ENCODE measurements at regions not wholly inside any gene's neighbourhood (a gene's known extent, or its start where the extent isn't known, plus 50 kb on each side); places are given as distances from the start of the nearest gene placed in this dataset.

GRCh38 chr7:131109011-131109758 is 218.5 kb upstream of the MKLN1 start:
- no peak for DNase-seq (ENCODE audit: low read depth)

- DNase-seq (ENCODE audit: low read depth), result peak; percentile 53
Measured at GRCh38 chr7:131109759-131110296, 217.8 kb upstream of the MKLN1 start.

GRCh38 chr7:131110297-131111080 is 217.2 kb upstream of the MKLN1 start:
- DNase-seq (ENCODE audit: low read depth), result no peak

GRCh38 chr7:131111081-131111576 is 216.5 kb upstream of the MKLN1 start:
- no peak for DNase-seq (ENCODE audit: low read depth)

GRCh38 chr7:131111792-131112191 is 215.9 kb upstream of the MKLN1 start:
- DNase-seq (ENCODE audit: low read depth), result no peak

- no peak for DNase-seq (ENCODE audit: low read depth)
Measured at GRCh38 chr7:131112431-131112830, 215.2 kb upstream of the MKLN1 start.

GRCh38 chr7:131115340-131115739 is 212.3 kb upstream of the MKLN1 start:
- DNase-seq (ENCODE audit: low read depth), result no peak

GRCh38 chr7:131117439-131117838 is 210.2 kb upstream of the MKLN1 start:
- no peak for DNase-seq (ENCODE audit: low read depth)

GRCh38 chr7:131119381-131119780 is 208.3 kb upstream of the MKLN1 start:
- DNase-seq (ENCODE audit: low read depth), result no peak

- DNase-seq (ENCODE audit: low read depth), result no peak
Measured at GRCh38 chr7:131122394-131122793, 205.3 kb upstream of the MKLN1 start.

- DNase-seq (ENCODE audit: low read depth), result no peak
Measured at GRCh38 chr7:131124001-131124629, 203.6 kb upstream of the MKLN1 start.

- DNase-seq (ENCODE audit: low read depth), result no peak
Measured at GRCh38 chr7:131124867-131125266, 202.8 kb upstream of the MKLN1 start.

GRCh38 chr7:131130324-131130723 is 197.4 kb upstream of the MKLN1 start:
- DNase-seq (ENCODE audit: low read depth), result no peak

- DNase-seq (ENCODE audit: low read depth), result no peak
Measured at GRCh38 chr7:131131012-131131745, 196.5 kb upstream of the MKLN1 start.

GRCh38 chr7:131131746-131132431 is 195.8 kb upstream of the MKLN1 start:
- DNase-seq (ENCODE audit: low read depth), result no peak

- DNase-seq (ENCODE audit: low read depth), result no peak
Measured at GRCh38 chr7:131139462-131139861, 188.2 kb upstream of the MKLN1 start.

- DNase-seq (ENCODE audit: low read depth), result no peak
Measured at GRCh38 chr7:131141443-131141967, 186.2 kb upstream of the MKLN1 start.

- no peak for DNase-seq (ENCODE audit: low read depth)
Measured at GRCh38 chr7:131143869-131144268, 183.8 kb upstream of the MKLN1 start.

GRCh38 chr7:131145026-131145425 is 182.7 kb upstream of the MKLN1 start:
- no peak for DNase-seq (ENCODE audit: low read depth)

GRCh38 chr7:131145770-131146169 is 181.9 kb upstream of the MKLN1 start:
- no peak for DNase-seq (ENCODE audit: low read depth)

- DNase-seq (ENCODE audit: low read depth), result no peak
Measured at GRCh38 chr7:131147604-131148003, 180.1 kb upstream of the MKLN1 start.

Data from stimulated activated CD8-positive, alpha-beta memory T cell treated with anti-CD3 and anti-CD28 coated beads, Interleukin-12 subunit alpha, Interleukin-12 subunit beta, amount 100 ng/mL, for 4 hours (primary cell).